ENCODE measurements at regions not wholly inside any gene's neighbourhood (a gene's known extent, or its start where the extent isn't known, plus 50 kb on each side); places are given as distances from the start of the nearest gene placed in this dataset.

DNA sequence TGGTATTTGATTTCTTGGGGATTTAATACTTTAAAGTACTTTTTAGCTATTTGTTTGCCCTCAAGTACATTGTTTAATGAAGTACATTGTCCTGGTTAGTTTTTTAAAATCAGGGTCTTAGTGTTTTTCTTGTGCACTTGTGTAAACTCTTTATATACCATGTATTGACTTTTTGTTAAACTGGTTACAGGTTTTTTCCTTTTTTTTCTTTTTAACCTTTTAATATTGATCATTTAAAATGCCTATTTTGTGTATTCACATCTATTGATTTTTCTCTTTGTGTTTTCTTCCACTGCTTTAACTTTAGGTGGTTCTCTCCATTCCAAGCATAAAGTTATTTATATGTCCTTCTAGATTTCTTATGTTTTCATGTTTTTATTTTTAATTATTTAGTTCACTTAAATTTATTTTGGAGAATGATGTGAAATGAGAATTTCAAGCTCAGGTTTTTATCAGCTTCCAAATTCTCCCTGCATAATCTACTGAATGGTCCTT, 84.5 kb upstream of the MYCN start:
- H3K4me3 Mint-ChIP-seq = no peak overlapping the region
- Histone ChIP-seq H3K27me3 (ENCODE audit: control insufficient read depth in 1 of 2, insufficient read depth in 2 of 2, low read length in 2 of 2) (peaks cover 0 to 3% of the 10 kb centered on the region in 2 experiments), H3K4me3 (ENCODE audit: low read length) (no peak overlapping the region), H3K27ac (ENCODE audit: low read depth in 1 of 2, low read length in 2 of 2) (no peak overlapping the region), H3K36me3 (ENCODE audit: insufficient read depth, low read length) (no peaks in the 10 kb centered on the region), H3K9me3 (ENCODE audit: control insufficient read depth in 1 of 2, insufficient read depth in 1 of 2, low read length in 2 of 2) (no peaks in the 10 kb centered on the region), H3K4me1 (ENCODE audit: insufficient read depth, low read length) (no peaks in the 10 kb centered on the region)
- intact Hi-C loops (cut with DNase I, micrococcal nuclease) = no loop called here
- POLR2A ChIA-PET = no interaction called here
- TF ChIP-seq, protein P1, sequence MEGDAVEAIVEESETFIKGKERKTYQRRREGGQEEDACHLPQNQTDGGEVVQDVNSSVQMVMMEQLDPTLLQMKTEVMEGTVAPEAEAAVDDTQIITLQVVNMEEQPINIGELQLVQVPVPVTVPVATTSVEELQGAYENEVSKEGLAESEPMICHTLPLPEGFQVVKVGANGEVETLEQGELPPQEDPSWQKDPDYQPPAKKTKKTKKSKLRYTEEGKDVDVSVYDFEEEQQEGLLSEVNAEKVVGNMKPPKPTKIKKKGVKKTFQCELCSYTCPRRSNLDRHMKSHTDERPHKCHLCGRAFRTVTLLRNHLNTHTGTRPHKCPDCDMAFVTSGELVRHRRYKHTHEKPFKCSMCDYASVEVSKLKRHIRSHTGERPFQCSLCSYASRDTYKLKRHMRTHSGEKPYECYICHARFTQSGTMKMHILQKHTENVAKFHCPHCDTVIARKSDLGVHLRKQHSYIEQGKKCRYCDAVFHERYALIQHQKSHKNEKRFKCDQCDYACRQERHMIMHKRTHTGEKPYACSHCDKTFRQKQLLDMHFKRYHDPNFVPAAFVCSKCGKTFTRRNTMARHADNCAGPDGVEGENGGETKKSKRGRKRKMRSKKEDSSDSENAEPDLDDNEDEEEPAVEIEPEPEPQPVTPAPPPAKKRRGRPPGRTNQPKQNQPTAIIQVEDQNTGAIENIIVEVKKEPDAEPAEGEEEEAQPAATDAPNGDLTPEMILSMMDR (IDR thresholded peaks at IDR 0.05) = no peak
- H3K27me3 Mint-ChIP-seq = peaks cover 21% of the 10 kb centered on the region
- no peak for ATAC-seq (ENCODE audit: poor library complexity)
- no peaks in the 10 kb centered on the region for H3K4me1 Mint-ChIP-seq (ENCODE audit: low read depth)
- H3K9me3 Mint-ChIP-seq = peaks cover 2% of the 10 kb centered on the region
- no peaks in the 10 kb centered on the region for H3K36me3 Mint-ChIP-seq (ENCODE audit: low read depth)
- H3K27ac Mint-ChIP-seq = no peak overlapping the region
- CTCF ChIA-PET = interaction anchor here (0.7 kb wide), 1 partner anchor 423 kb away, joined by 3 read pairs; no protein-coding TSS in a partner anchor
- DNase-seq = no peak

DNA sequence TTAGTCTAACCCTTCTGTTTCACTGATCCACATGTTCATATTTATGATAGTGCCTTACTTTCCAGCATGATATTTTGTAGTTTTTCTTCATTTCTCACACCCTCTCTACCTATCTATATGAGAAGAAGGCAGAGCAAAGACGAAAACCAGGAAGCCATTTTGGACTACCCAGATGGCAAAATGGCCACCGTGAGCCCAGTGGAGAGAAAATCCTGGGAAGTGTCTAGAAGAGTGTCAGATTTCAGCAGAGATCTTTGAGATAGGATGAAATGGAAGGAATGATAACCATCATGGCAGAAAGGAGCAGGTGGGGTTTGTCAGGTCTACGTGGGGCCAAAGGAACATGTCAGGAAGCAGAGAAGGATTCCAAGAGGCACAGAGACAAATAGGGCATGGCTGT, 84.0 kb upstream of the MYCN start:
- H3K4me1 Mint-ChIP-seq (ENCODE audit: low read depth) = no peaks in the 10 kb centered on the region
- ATAC-seq (ENCODE audit: poor library complexity) (no peak), DNase-seq (no peak)
- H3K36me3 Mint-ChIP-seq (ENCODE audit: low read depth) = no peaks in the 10 kb centered on the region
- H3K4me3 Mint-ChIP-seq = no peak overlapping the region
- Histone ChIP-seq H3K9me3 (ENCODE audit: control insufficient read depth in 1 of 2, insufficient read depth in 1 of 2, low read length in 2 of 2) (no peaks in the 10 kb centered on the region), H3K4me3 (ENCODE audit: low read length) (no peak overlapping the region), H3K36me3 (ENCODE audit: insufficient read depth, low read length) (no peaks in the 10 kb centered on the region), H3K27ac (ENCODE audit: low read depth in 1 of 2, low read length in 2 of 2) (no peak overlapping the region), H3K4me1 (ENCODE audit: insufficient read depth, low read length) (no peaks in the 10 kb centered on the region), H3K27me3 (ENCODE audit: control insufficient read depth in 1 of 2, insufficient read depth in 2 of 2, low read length in 2 of 2) (peaks cover 0 to 3% of the 10 kb centered on the region in 2 experiments)
- TF ChIP-seq, protein P1 (IDR thresholded peaks at IDR 0.05) = no peak
- H3K27me3 Mint-ChIP-seq = peaks cover 21% of the 10 kb centered on the region
- POLR2A ChIA-PET = no interaction called here
- CTCF ChIA-PET = no interaction called here
- H3K27ac Mint-ChIP-seq = no peak overlapping the region
- H3K9me3 Mint-ChIP-seq = peaks cover 2% of the 10 kb centered on the region
- intact Hi-C loops (cut with DNase I, micrococcal nuclease) = no loop called here

DNA sequence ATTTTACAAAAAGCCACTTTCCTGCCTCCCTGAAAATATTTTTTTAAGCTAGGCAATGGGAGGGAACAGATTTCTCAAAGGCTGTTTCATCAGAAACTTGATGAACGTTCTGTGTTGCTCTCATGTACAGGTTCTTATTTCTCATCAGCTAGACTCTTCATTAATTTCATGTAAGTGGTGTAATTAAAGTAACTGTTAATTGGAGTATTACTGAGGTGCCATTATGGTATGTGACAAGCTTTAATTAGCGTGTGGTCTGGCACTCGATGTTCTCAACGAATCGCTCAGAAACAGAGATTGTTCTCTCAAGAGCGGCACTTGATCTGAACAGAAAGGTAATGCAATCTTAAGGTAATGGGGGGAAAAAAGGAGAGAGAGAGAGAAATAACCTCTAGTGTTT, 81.9 kb upstream of the MYCN start:
- no peak overlapping the region for H3K27ac Mint-ChIP-seq
- no peak overlapping the region for H3K4me3 ChIP-seq (ENCODE audit: low read length)
- H3K36me3 Mint-ChIP-seq (ENCODE audit: low read depth) = no peaks in the 10 kb centered on the region
- peaks cover 0 to 3% of the 10 kb centered on the region in 2 experiments for H3K27me3 ChIP-seq (ENCODE audit: control insufficient read depth in 1 of 2, insufficient read depth in 2 of 2, low read length in 2 of 2)
- H3K36me3 ChIP-seq (ENCODE audit: insufficient read depth, low read length) = no peaks in the 10 kb centered on the region
- no peak overlapping the region for H3K4me3 Mint-ChIP-seq
- H3K9me3 ChIP-seq (ENCODE audit: control insufficient read depth in 1 of 2, insufficient read depth in 1 of 2, low read length in 2 of 2) = no peaks in the 10 kb centered on the region
- POLR2A ChIA-PET = no interaction called here
- H3K9me3 Mint-ChIP-seq = peaks cover 2% of the 10 kb centered on the region
- H3K27me3 Mint-ChIP-seq = peaks cover 24% of the 10 kb centered on the region
- ATAC-seq (ENCODE audit: poor library complexity) (no peak), DNase-seq (no peak)
- H3K4me1 ChIP-seq (ENCODE audit: insufficient read depth, low read length) = no peaks in the 10 kb centered on the region
- intact Hi-C loops (cut with DNase I, micrococcal nuclease) = no loop called here
- no peak overlapping the region for H3K27ac ChIP-seq (ENCODE audit: low read depth in 1 of 2, low read length in 2 of 2)
- H3K4me1 Mint-ChIP-seq (ENCODE audit: low read depth) = no peaks in the 10 kb centered on the region
- TF ChIP-seq, protein P1 (IDR thresholded peaks at IDR 0.05) = no peak
- CTCF ChIA-PET = interaction anchor here (0.9 kb wide), 1 partner anchor 9 kb away, joined by 3 read pairs; no protein-coding TSS in a partner anchor
